Spleen (tissue), 7 donors: ENCODE measurements at regions not wholly inside any gene's neighbourhood (a gene's known extent, or its start where the extent isn't known, plus 50 kb on each side); places are given as distances from the start of the nearest gene placed in this dataset.

ENCODE experiments used
- CTCF ChIP-seq, 11 experiments: fragments of 200-600 bp in 7 of 11; fragments of 450-650 bp in 4 of 11; sonication (generic) in 4 of 11; IDR thresholded peaks in 8 of 11; conservative IDR thresholded peaks in 3 of 11; 1 replicate in 7 of 11; 2 replicates in 4 of 11; pipeline versions ENCODE4 v1.4.0 to v1.8.0; 2016 to 2021; ENCODE audit warnings: antibody characterized with exemption in 11 of 11, inconsistent platforms in 4 of 11, mild to moderate bottlenecking in 1 of 11
- POLR2AphosphoS5 ChIP-seq, 3 donors: sonication (generic); formaldehyde crosslinking; IDR thresholded peaks; one replicate each; pipeline ENCODE4 v1.5.1; 2017; ENCODE audit warnings: antibody characterized with exemption in 3 of 3
- donor health status: DM: no; HTN: no; CAD: no; lungs with moderate emphysema.
- donor health status: DM: no; HTN: no; CAD: no.
- donor health status: DM: no; HTN: no; CAD: no.

GRCh38 chr5:54721951-54722654, 204.5 kb downstream of the SNX18 start:
- TF ChIP-seq POLR2AphosphoS5 (IDR thresholded peaks at IDR 0.05) = no peak
- no peak for TF ChIP-seq CTCF (IDR thresholded peaks at IDR 0.05 in 8 of 11, conservative IDR thresholded peaks at IDR 0.05 in 3 of 11)
